NB4 (cell line): ENCODE measurements at regions not wholly inside any gene's neighbourhood (a gene's known extent, or its start where the extent isn't known, plus 50 kb on each side); places are given as distances from the start of the nearest gene placed in this dataset.

Experiments
- DNase-seq: peaks from one replicate; pipeline ENCODE4 v3.0.0; 2010; ENCODE audit warnings: low read depth
- H3K4me3 ChIP-seq: one replicate; pipeline ENCODE4 v1.5.1; 2011; ENCODE audit warnings: mild to moderate bottlenecking, low read depth, low read length, moderate library complexity
- MYC ChIP-seq: IDR thresholded peaks from 2 replicates; pipeline ENCODE4 v1.6.1; 2011; ENCODE audit warnings: low read depth, low read length
- POLR2A ChIP-seq: IDR thresholded peaks from 2 replicates; pipeline ENCODE4 v1.6.1; 2011; ENCODE audit warnings: mild to moderate bottlenecking; ENCODE audit not compliant: insufficient read length; ENCODE audit errors: extremely low read depth
- TF ChIP-seq, protein P1 (sequence below): IDR thresholded peaks from 2 replicates; pipeline ENCODE4 v1.6.1; 2011; ENCODE audit warnings: low read depth, low read length
- TF ChIP-seq, protein P2 (sequence below): IDR thresholded peaks from one replicate; pipeline ENCODE4 v1.5.1; 2012; ENCODE audit warnings: low read depth, low read length

DNA sequence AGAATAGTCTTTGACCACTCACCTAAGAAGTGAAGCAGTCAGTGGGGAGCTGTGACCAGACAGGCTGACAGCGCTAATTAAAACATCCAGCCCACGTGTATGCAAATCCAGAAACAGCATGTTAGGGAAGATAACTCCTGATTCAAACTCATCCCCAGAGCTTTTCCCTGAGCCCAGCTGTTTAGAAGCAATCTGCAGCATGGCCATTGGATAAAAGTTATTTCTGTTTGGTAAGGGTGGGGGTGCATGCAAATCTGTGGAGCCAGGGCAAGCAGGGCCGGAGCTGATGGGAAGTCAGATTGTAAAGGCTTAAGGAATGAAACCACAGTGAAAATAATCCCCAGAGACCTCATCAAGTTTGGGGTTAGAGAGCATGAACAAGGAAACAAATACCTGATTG, 247.9 kb upstream of the KIRREL3 start:
- H3K4me3 ChIP-seq: no peak overlapping the region
- TF ChIP-seq MYC: no peak
- TF ChIP-seq, protein P1, sequence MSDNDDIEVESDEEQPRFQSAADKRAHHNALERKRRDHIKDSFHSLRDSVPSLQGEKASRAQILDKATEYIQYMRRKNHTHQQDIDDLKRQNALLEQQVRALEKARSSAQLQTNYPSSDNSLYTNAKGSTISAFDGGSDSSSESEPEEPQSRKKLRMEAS: no peak
- TF ChIP-seq POLR2A: no peak
- TF ChIP-seq, protein P2, sequence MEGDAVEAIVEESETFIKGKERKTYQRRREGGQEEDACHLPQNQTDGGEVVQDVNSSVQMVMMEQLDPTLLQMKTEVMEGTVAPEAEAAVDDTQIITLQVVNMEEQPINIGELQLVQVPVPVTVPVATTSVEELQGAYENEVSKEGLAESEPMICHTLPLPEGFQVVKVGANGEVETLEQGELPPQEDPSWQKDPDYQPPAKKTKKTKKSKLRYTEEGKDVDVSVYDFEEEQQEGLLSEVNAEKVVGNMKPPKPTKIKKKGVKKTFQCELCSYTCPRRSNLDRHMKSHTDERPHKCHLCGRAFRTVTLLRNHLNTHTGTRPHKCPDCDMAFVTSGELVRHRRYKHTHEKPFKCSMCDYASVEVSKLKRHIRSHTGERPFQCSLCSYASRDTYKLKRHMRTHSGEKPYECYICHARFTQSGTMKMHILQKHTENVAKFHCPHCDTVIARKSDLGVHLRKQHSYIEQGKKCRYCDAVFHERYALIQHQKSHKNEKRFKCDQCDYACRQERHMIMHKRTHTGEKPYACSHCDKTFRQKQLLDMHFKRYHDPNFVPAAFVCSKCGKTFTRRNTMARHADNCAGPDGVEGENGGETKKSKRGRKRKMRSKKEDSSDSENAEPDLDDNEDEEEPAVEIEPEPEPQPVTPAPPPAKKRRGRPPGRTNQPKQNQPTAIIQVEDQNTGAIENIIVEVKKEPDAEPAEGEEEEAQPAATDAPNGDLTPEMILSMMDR: no peak
- DNase-seq: no peak

DNA sequence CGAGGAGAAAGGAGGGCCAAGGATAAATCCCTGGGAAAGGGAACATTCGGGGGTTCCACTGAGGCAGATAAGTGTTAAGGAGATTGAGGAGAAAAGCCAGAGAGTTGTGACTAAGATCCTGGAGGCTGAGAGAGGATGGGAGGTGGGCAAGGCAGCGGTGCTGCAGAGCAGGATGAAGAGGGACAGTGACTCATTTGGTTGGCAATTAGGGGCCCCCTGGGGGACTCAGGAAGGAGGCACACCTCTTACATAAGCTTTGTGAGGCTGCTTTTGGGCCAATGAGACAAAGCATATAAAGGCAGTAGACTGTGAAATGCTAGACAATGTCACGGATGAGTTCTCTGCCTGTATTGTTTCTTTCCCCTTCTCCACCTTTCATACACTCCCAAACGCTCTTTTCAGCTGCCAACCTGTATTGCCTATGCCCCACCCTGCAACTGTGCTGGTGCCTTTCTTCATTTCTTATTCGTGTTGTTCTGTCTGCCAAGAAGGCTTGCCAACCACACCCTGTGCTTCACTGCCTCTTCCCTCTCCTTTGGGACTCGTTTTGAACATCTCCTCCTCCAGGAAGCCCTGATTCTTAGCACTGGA, 246.8 kb upstream of the KIRREL3 start:
- DNase-seq: peak; percentile 66
- TF ChIP-seq MYC: no peak
- no peak for TF ChIP-seq POLR2A
- TF ChIP-seq, protein P2: no peak
- TF ChIP-seq, protein P1: no peak
- H3K4me3 ChIP-seq: no peak overlapping the region

DNA sequence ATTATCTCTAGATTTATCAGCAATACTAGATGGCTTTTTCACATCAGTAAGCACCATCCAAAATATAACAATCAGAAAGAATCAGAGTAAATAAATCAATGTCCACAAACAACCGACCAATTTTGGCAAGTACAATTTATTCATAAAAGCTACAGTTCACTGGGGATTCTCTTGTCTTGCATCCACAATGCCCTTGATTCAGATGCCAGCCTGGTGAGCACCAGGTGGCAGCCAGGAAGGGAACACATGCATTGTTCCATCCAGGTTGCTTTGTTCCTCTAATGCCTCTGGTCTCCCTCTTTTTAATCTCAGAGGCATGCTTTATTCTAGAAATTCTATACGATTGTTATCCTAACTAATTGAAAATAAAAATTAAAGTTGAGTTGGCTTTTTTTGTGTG, 242.1 kb upstream of the KIRREL3 start:
- DNase-seq: no peak
- H3K4me3 ChIP-seq: no peak overlapping the region
- TF ChIP-seq, protein P1: no peak
- TF ChIP-seq POLR2A (no peak), MYC (no peak)
- TF ChIP-seq, protein P2: no peak

DNA sequence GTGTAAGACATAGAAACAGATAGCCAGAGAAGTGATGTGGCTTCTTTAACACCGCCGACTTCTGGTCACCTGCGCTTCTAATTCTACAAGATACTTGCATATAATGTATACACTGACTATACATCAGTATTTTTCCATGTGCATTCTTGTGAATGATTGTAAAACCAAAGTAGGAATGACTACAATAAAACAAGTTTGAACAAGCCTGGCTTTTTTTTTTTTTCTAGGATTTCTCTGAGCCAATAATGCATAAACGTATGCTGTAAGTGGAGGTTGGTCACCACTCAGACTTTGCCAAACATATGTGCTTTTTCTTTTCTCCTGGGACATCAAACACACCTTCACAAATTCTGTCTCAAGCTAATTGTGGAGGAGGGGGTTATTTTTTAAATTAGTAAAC, 237.8 kb upstream of the KIRREL3 start:
- H3K4me3 ChIP-seq: no peak overlapping the region
- DNase-seq: no peak
- TF ChIP-seq, protein P1: no peak
- TF ChIP-seq, protein P2: no peak
- no peak for TF ChIP-seq MYC
- TF ChIP-seq POLR2A: no peak

DNA sequence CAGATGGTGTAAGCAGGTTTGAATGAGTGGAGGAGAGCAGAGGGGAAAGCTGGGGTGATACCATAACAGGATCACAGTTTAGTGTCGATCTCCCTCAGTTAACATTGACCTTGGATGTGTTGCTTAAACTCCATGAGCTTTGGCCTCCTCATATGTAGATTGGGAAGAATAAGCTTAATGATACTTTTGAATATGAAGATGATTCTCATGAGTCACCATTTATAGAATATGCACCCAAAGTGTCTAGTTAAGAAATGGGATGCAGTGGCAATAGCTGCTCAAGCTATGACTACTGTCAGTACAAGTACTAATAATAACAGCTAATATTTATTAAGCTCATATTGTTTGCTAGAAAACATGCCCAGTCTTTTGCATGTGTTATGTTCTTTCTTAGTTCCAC, 236.2 kb upstream of the KIRREL3 start:
- DNase-seq: no peak
- TF ChIP-seq, protein P1: no peak
- no peak for TF ChIP-seq MYC
- TF ChIP-seq, protein P2: no peak
- no peak for TF ChIP-seq POLR2A
- no peak overlapping the region for H3K4me3 ChIP-seq
